GM13977 (cell line): ENCODE measurements at regions not wholly inside any gene's neighbourhood (a gene's known extent, or its start where the extent isn't known, plus 50 kb on each side); places are given as distances from the start of the nearest gene placed in this dataset.
"Not testable (repeated sequence)": the region's sequence is repeated elsewhere in the genome, so short reads cannot be mapped to it uniquely, and the experiment has no call there.

ENCODE experiments used
- DNase-seq: peaks from one replicate; pipeline ENCODE4 v3.0.0; 2012; ENCODE audit warnings: low spot score
- CTCF ChIP-seq: IDR thresholded peaks from 2 replicates; pipeline ENCODE4 v1.5.1; 2012; ENCODE audit warnings: mild to moderate bottlenecking, control low read depth; ENCODE audit not compliant: insufficient read depth; ENCODE audit errors: extremely low read depth, missing control alignments
- in situ Hi-C: fragments of 300-500 bp; cut with MboI; formaldehyde crosslinking; loops from one replicate; pipeline ENCODE4 v1.12.0; 2022; ENCODE audit warnings: low sequenced_read_pairs, low pct_unique_long_range_greater_than_20kb, mixed read lengths, inconsistent platforms; ENCODE audit not compliant: unreplicated experiment

DNA sequence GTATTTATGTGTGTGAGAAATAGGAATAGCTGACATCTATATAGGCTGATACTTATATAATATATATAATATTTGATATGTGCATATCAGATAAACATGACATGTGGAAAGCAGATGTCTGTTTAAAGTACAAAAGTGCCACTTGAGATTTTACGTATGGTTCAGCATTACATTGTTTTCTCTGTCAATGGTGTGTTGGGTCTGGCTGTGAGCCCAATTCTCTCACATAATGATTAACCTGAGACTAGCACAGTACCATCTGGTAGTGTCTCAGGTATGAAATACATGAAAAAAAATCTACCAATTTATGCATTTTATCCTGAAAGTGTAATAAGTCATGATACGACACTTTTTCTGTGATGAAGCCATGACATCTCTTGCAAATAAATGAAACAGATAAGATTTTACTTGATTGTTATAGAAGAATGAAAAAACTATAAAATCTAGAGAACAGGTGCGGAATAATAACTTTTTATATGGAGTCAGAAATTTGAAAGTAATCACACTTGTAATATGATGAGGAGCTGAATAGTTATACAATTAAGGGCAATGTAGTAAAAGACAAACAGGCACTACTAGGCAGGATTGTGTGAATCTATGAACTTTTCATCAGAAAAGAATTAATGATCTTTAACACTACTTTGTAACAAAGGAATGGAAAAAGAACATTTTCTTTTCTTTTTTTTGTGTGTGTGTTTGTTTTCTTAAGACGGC is 1405.0 kb downstream of the OLFM4 start:
- no peak for DNase-seq
- no peak for TF ChIP-seq CTCF
- in situ Hi-C loops: no loop called here

DNA sequence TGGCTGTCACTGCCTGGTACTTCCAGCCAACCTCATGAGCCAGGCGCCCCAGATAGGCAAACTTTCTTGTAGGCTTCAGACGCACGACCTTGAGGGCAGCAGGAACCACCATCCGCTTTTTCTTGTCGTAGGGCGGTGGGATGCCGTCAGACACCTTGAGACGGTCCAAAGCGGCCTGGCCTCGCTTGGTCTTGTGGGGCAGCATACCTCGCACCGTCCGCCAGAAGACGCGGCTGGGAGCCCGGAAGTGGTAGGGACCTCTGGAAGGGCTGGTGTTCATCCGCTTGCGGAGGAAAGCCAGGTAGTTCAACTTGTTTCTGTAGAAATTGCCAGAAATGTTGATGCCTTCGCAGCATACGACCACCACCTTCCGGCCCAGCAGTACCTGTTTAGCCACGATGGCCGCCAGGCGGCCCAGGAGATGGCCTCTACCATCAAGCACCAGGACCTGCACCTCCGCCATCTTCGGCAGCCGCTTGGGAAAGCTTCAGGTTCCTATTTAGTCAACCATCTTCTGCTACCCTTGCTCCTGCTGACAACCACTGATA is 1412.3 kb downstream of the OLFM4 start:
- in situ Hi-C loops, DNase-seq: not testable (repeated sequence)

DNA sequence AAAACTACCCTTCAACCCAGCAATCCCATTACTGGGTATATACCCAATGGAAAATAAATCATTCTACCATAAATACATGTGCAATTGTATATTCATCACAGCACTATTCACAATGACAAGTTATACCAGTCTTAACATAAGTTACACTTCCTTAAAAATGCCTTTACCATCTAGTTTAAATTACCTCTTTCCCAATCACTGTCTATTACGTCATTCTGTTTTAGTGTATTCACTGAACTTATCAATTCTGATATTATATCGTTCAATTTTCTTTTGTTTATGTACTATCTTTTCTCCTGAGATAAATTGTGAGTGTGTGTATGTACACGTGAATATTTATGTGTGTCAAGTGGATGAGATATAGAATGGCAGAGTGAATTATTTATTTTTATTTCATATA is 1416.8 kb downstream of the OLFM4 start:
- DNase-seq: no peak
- in situ Hi-C loops: no loop called here
- no peak for TF ChIP-seq CTCF

- in situ Hi-C loops: no loop called here
- DNase-seq: no peak
- TF ChIP-seq CTCF: no peak
Observed at GRCh38 chr13:54445865-54446264, 1417.3 kb downstream of the OLFM4 start.

- peak; percentile 12 for TF ChIP-seq CTCF
- in situ Hi-C loops: no loop called here
- no peak for DNase-seq
Observed at GRCh38 chr13:54449922-54450321, 1421.3 kb downstream of the OLFM4 start.

GRCh38 chr13:54484166-54484565 is 1455.6 kb downstream of the OLFM4 start:
- no peak for TF ChIP-seq CTCF
- in situ Hi-C loops: no loop called here
- no peak for DNase-seq

GRCh38 chr13:54486421-54487166 is 1458.0 kb downstream of the OLFM4 start:
- in situ Hi-C loops: no loop called here
- TF ChIP-seq CTCF: no peak
- DNase-seq: no peak
